Endothelial cell (in vitro differentiated cells): ENCODE measurements at regions not wholly inside any gene's neighbourhood (a gene's known extent, or its start where the extent isn't known, plus 50 kb on each side); places are given as distances from the start of the nearest gene placed in this dataset.
"Not testable (repeated sequence)": the region's sequence is repeated elsewhere in the genome, so short reads cannot be mapped to it uniquely, and the experiment has no call there.

Source experiments
- DNase-seq: peaks from one replicate; pipeline ENCODE4 v3.0.0; 2021; ENCODE audit warnings: low spot score
- H3K27ac Mint-ChIP-seq: one replicate; pipeline ENCODE4 v1.8.0; 2021; ENCODE audit warnings: mixed read lengths, inconsistent platforms; ENCODE audit not compliant: unreplicated experiment
- H3K27me3 Mint-ChIP-seq: one replicate; pipeline ENCODE4 v1.8.0; 2021; ENCODE audit warnings: mild to moderate bottlenecking, moderate library complexity, mixed read lengths, inconsistent platforms; ENCODE audit not compliant: unreplicated experiment
- H3K36me3 Mint-ChIP-seq: one replicate; pipeline ENCODE4 v1.8.0; 2021; ENCODE audit warnings: mild to moderate bottlenecking, low read depth, mixed read lengths, inconsistent platforms; ENCODE audit not compliant: unreplicated experiment
- H3K4me1 Mint-ChIP-seq: one replicate; pipeline ENCODE4 v1.8.0; 2021; ENCODE audit warnings: mild to moderate bottlenecking, mixed read lengths, inconsistent platforms; ENCODE audit not compliant: unreplicated experiment
- H3K4me3 Mint-ChIP-seq: one replicate; pipeline ENCODE4 v1.8.0; 2021; ENCODE audit warnings: mild to moderate bottlenecking, mixed read lengths, inconsistent platforms; ENCODE audit not compliant: unreplicated experiment
- H3K9me3 Mint-ChIP-seq: one replicate; pipeline ENCODE4 v1.8.0; 2021; ENCODE audit warnings: mixed read lengths, inconsistent platforms; ENCODE audit not compliant: unreplicated experiment
- CTCF ChIP-seq: fragments of 200-600 bp; sonication (generic); IDR thresholded peaks from one replicate; pipeline ENCODE4 v1.5.0; 2021; ENCODE audit warnings: antibody characterized with exemption; ENCODE audit not compliant: unreplicated experiment

GRCh38 chr6:85058806-85059205 is 294.4 kb upstream of the TBX18 start:
- H3K36me3 Mint-ChIP-seq: no peaks in the 10 kb centered on the region
- no peak for TF ChIP-seq CTCF
- H3K4me1 Mint-ChIP-seq: no peaks in the 10 kb centered on the region
- H3K27ac Mint-ChIP-seq: no peak overlapping the region
- H3K4me3 Mint-ChIP-seq: no peak overlapping the region
- H3K9me3 Mint-ChIP-seq: no peaks in the 10 kb centered on the region
- no peak for DNase-seq
- no peaks in the 10 kb centered on the region for H3K27me3 Mint-ChIP-seq

GRCh38 chr6:85050149-85050548 is 285.8 kb upstream of the TBX18 start:
- no peak for DNase-seq
- TF ChIP-seq CTCF: no peak
- Mint-ChIP-seq H3K4me1 (no peaks in the 10 kb centered on the region), H3K9me3 (no peaks in the 10 kb centered on the region), H3K4me3 (no peak overlapping the region), H3K27me3 (no peaks in the 10 kb centered on the region), H3K36me3 (no peaks in the 10 kb centered on the region), H3K27ac (no peak overlapping the region)

GRCh38 chr6:85049282-85049681 is 284.9 kb upstream of the TBX18 start:
- H3K27me3 Mint-ChIP-seq: no peaks in the 10 kb centered on the region
- no peak overlapping the region for H3K4me3 Mint-ChIP-seq
- DNase-seq: no peak
- no peak overlapping the region for H3K27ac Mint-ChIP-seq
- H3K4me1 Mint-ChIP-seq: no peaks in the 10 kb centered on the region
- no peak for TF ChIP-seq CTCF
- no peaks in the 10 kb centered on the region for H3K36me3 Mint-ChIP-seq
- no peaks in the 10 kb centered on the region for H3K9me3 Mint-ChIP-seq

GRCh38 chr6:85047818-85048217 is 283.4 kb upstream of the TBX18 start:
- H3K4me3 Mint-ChIP-seq: no peak overlapping the region
- no peak for DNase-seq

GRCh38 chr6:85045767-85046166 is 281.4 kb upstream of the TBX18 start:
- H3K36me3 Mint-ChIP-seq, DNase-seq, H3K27ac Mint-ChIP-seq, H3K27me3 Mint-ChIP-seq, H3K4me3 Mint-ChIP-seq, H3K9me3 Mint-ChIP-seq, H3K4me1 Mint-ChIP-seq: not testable (repeated sequence)

More at GRCh38 chr6:85047818-85048217, 283.4 kb upstream of the TBX18 start:
- H3K4me1 Mint-ChIP-seq: no peaks in the 10 kb centered on the region
- H3K36me3 Mint-ChIP-seq: no peaks in the 10 kb centered on the region
- no peaks in the 10 kb centered on the region for H3K27me3 Mint-ChIP-seq
- no peaks in the 10 kb centered on the region for H3K9me3 Mint-ChIP-seq
- no peak for TF ChIP-seq CTCF
- no peak overlapping the region for H3K27ac Mint-ChIP-seq

- TF ChIP-seq CTCF: no peak
- H3K36me3 Mint-ChIP-seq: no peaks in the 10 kb centered on the region
- H3K27me3 Mint-ChIP-seq: no peaks in the 10 kb centered on the region
- no peak overlapping the region for H3K27ac Mint-ChIP-seq
- H3K4me1 Mint-ChIP-seq: no peaks in the 10 kb centered on the region
- H3K9me3 Mint-ChIP-seq: no peaks in the 10 kb centered on the region
- DNase-seq: no peak
- H3K4me3 Mint-ChIP-seq: no peak overlapping the region
These were observed 280.0 kb upstream of the TBX18 start for GRCh38 chr6:85044361-85044760.
